ENCODE measurements at regions not wholly inside any gene's neighbourhood (a gene's known extent, or its start where the extent isn't known, plus 50 kb on each side); places are given as distances from the start of the nearest gene placed in this dataset.
A peak's percentile ranks its signal among the peaks of the same experiment; 100 is the strongest.
"Not testable (repeated sequence)": the region's sequence is repeated elsewhere in the genome, so short reads cannot be mapped to it uniquely, and the experiment has no call there.

- no peak for DNase-seq
Observed at GRCh38 chr16:9141813-9142212, 50.4 kb downstream of the HAPSTR1 start.

GRCh38 chr16:9144106-9144505 lies 52.7 kb downstream of the HAPSTR1 start:
- no peak for DNase-seq

- DNase-seq, result no peak
Observed at GRCh38 chr16:9148374-9149015, 57.1 kb downstream of the HAPSTR1 start.

- no peak for DNase-seq
Observed at GRCh38 chr16:9151074-9151473, 59.6 kb downstream of the HAPSTR1 start.

GRCh38 chr16:9151597-9151996 lies 60.2 kb downstream of the HAPSTR1 start:
- DNase-seq, result no peak

- DNase-seq, result no peak
Observed at GRCh38 chr16:9152649-9153501, 61.4 kb downstream of the HAPSTR1 start.

- DNase-seq, result no peak
Observed at GRCh38 chr16:9153502-9153864, 62.0 kb downstream of the HAPSTR1 start.

GRCh38 chr16:9154567-9155410 lies 63.3 kb downstream of the HAPSTR1 start:
- DNase-seq, result no peak

- DNase-seq, result no peak
Observed at GRCh38 chr16:9155871-9156270, 64.4 kb downstream of the HAPSTR1 start.

- DNase-seq, result peak; percentile 73
Observed at GRCh38 chr16:9159839-9160550, 68.6 kb downstream of the HAPSTR1 start.

GRCh38 chr16:9160551-9160911 lies 69.1 kb downstream of the HAPSTR1 start:
- no peak for DNase-seq

- no peak for DNase-seq
Observed at GRCh38 chr16:9165681-9166080, 74.2 kb downstream of the HAPSTR1 start.

GRCh38 chr16:9166326-9166993 lies 75.0 kb downstream of the HAPSTR1 start:
- not testable (repeated sequence) for DNase-seq

GRCh38 chr16:9169094-9169493 lies 77.7 kb downstream of the HAPSTR1 start:
- DNase-seq, result no peak

GRCh38 chr16:9170470-9170869 lies 79.0 kb downstream of the HAPSTR1 start:
- no peak for DNase-seq

- no peak for DNase-seq
Observed at GRCh38 chr16:9176547-9177418, 85.3 kb downstream of the HAPSTR1 start.

- DNase-seq, result no peak
Observed at GRCh38 chr16:9177861-9178260, 86.4 kb downstream of the HAPSTR1 start.

- no peak for DNase-seq
Observed at GRCh38 chr16:9183682-9184353, 92.4 kb downstream of the HAPSTR1 start.

GRCh38 chr16:9184354-9184690 lies 92.9 kb downstream of the HAPSTR1 start:
- DNase-seq, result no peak

- DNase-seq, result no peak
Observed at GRCh38 chr16:9185381-9185780, 93.9 kb downstream of the HAPSTR1 start.
